Panc1 (cell line): ENCODE measurements at regions not wholly inside any gene's neighbourhood (a gene's known extent, or its start where the extent isn't known, plus 50 kb on each side); places are given as distances from the start of the nearest gene placed in this dataset.

Experiments used
- CTCF ChIP-seq: fragments of 450-650 bp; IDR thresholded peaks from 2 replicates; pipeline ENCODE4 v1.5.1; 2017; ENCODE audit warnings: mild to moderate bottlenecking
- SIN3A ChIP-seq: IDR thresholded peaks from 2 replicates; pipeline ENCODE4 v1.6.1; 2012; ENCODE audit warnings: low read depth, mild to moderate bottlenecking, low read length, moderate library complexity, borderline replicate concordance; ENCODE audit not compliant: insufficient read depth

DNA sequence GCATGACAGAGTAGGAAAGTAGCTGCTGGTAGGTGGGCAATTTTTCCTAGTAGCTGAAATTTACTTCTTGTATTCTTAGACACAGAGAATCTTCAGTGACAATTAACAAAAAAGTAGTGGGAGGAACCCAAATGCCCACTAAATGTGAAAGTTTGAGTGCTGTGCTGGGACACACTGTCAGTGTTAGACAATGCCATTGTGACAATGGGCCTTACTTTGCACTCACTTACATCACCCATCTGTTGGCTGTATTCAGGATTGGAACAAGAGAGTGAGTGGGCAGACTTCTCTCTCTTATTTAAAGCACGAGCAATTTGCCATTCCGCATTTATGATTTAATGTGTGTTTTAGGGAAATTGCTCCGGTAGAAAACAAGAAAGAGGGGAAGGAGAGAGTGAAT, 662.5 kb downstream of the CBLN4 start:
- TF ChIP-seq CTCF (no peak), SIN3A (no peak)
